ENCODE measurements at regions not wholly inside any gene's neighbourhood (a gene's known extent, or its start where the extent isn't known, plus 50 kb on each side); places are given as distances from the start of the nearest gene placed in this dataset.
"Not testable (repeated sequence)": the region's sequence is repeated elsewhere in the genome, so short reads cannot be mapped to it uniquely, and the experiment has no call there.

GRCh38 chr4:18197467-18197866 is 175.9 kb upstream of the LCORL start:
- Mint-ChIP-seq H3K27ac (no peak overlapping the region), H3K9me3 (peaks cover 0 to 6% (median 0%) of the 10 kb centered on the region in 6 donors), H3K4me1 (no peaks in the 10 kb centered on the region), H3K4me3 (no peak overlapping the region), H3K27me3 (ENCODE audit: low read depth in 3 of 3) (peaks cover 0 to 3% (median 0%) of the 10 kb centered on the region in 3 donors), H3K36me3 (no peaks in the 10 kb centered on the region)
- DNase-seq: no peak

DNA sequence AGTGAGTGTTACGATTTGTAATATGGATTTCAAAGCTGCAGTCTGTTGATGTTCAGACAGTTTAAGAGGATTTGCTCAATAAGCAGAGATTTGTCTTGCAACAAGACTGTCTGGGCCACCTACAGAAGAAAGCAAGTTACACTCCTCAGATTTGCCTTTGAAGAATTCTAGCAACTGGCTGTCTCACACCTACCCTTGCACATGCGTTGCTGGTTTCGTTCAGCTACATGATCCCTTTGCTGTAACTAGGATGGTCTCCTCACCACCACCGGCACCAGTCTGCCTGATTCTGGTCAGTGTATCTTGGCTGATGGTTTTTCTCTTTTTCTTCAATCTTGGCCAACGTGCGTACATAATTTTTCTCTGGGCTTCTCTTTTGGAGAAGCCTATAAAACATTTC is 172.7 kb upstream of the LCORL start:
- H3K4me3 Mint-ChIP-seq: no peak overlapping the region
- peaks cover 0 to 2% (median 0%) of the 10 kb centered on the region in 6 donors for H3K9me3 Mint-ChIP-seq
- H3K36me3 Mint-ChIP-seq: no peaks in the 10 kb centered on the region
- DNase-seq: no peak
- H3K27ac Mint-ChIP-seq: no peak overlapping the region
- no peaks in the 10 kb centered on the region for H3K4me1 Mint-ChIP-seq
- peaks cover 0 to 3% (median 0%) of the 10 kb centered on the region in 3 donors for H3K27me3 Mint-ChIP-seq (ENCODE audit: low read depth in 3 of 3)

- no peak overlapping the region for H3K4me3 Mint-ChIP-seq
- no peak for DNase-seq
- no peaks in the 10 kb centered on the region for H3K36me3 Mint-ChIP-seq
These were observed 171.3 kb upstream of the LCORL start for GRCh38 chr4:18192901-18193300.

GRCh38 chr4:18185491-18185890 is 163.9 kb upstream of the LCORL start:
- DNase-seq: no peak
- H3K9me3 Mint-ChIP-seq: peaks cover 0 to under 1% (median 0%) of the 10 kb centered on the region in 6 donors
- H3K36me3 Mint-ChIP-seq: no peaks in the 10 kb centered on the region
- no peak overlapping the region for H3K4me3 Mint-ChIP-seq
- H3K27me3 Mint-ChIP-seq (ENCODE audit: low read depth in 3 of 3): peaks cover 0 to 3% (median 2%) of the 10 kb centered on the region in 3 donors
- no peak overlapping the region for H3K27ac Mint-ChIP-seq
- H3K4me1 Mint-ChIP-seq: no peaks in the 10 kb centered on the region

More at GRCh38 chr4:18192901-18193300, 171.3 kb upstream of the LCORL start:
- peaks cover 0 to 2% (median 0%) of the 10 kb centered on the region in 6 donors for H3K9me3 Mint-ChIP-seq
- peaks cover 0 to 5% (median 0%) of the 10 kb centered on the region in 3 donors for H3K27me3 Mint-ChIP-seq (ENCODE audit: low read depth in 3 of 3)
- no peaks in the 10 kb centered on the region for H3K4me1 Mint-ChIP-seq
- no peak overlapping the region for H3K27ac Mint-ChIP-seq

DNA sequence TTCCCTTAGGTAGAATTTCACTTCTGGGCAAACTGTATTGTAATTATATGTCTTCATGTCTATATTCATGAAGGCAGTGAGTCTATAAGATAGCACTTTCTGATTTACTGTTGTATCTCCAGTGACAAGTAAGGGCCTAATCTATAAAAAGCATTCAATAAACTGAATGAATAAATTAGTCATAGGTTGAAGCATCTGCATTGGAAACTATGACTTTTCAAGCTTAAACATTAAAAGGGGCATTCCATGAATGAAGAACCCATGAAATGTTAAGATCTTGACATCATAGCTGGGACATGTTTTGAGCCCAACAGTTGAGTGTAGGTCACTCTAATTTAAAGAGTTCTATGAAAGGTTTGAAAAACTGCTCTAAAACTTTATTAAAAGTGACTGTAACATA is 159.3 kb upstream of the LCORL start:
- Mint-ChIP-seq H3K4me3 (no peak overlapping the region), H3K4me1 (no peaks in the 10 kb centered on the region), H3K9me3 (peaks cover 0 to 1% (median 0%) of the 10 kb centered on the region in 6 donors), H3K27me3 (ENCODE audit: low read depth in 3 of 3) (peaks cover 0 to 1% (median 0%) of the 10 kb centered on the region in 3 donors), H3K27ac (no peak overlapping the region), H3K36me3 (no peaks in the 10 kb centered on the region)
- DNase-seq: no peak

GRCh38 chr4:18180122-18180521 is 158.6 kb upstream of the LCORL start:
- no peaks in the 10 kb centered on the region for H3K4me1 Mint-ChIP-seq
- peaks cover 0 to 1% (median 0%) of the 10 kb centered on the region in 6 donors for H3K9me3 Mint-ChIP-seq
- H3K36me3 Mint-ChIP-seq: no peaks in the 10 kb centered on the region
- H3K27ac Mint-ChIP-seq: no peak overlapping the region
- H3K27me3 Mint-ChIP-seq (ENCODE audit: low read depth in 3 of 3): peaks cover 0 to 1% (median 0%) of the 10 kb centered on the region in 3 donors
- no peak for DNase-seq
- H3K4me3 Mint-ChIP-seq: no peak overlapping the region

GRCh38 chr4:18171896-18172295 is 150.3 kb upstream of the LCORL start:
- Mint-ChIP-seq H3K27me3 (ENCODE audit: low read depth in 3 of 3) (peaks cover 0 to 6% (median 1%) of the 10 kb centered on the region in 3 donors), H3K4me3 (no peak overlapping the region), H3K4me1 (no peaks in the 10 kb centered on the region), H3K36me3 (no peaks in the 10 kb centered on the region), H3K27ac (no peak overlapping the region), H3K9me3 (peaks cover 0 to 5% (median 2%) of the 10 kb centered on the region in 6 donors)
- DNase-seq: no peak

- no peak overlapping the region for H3K27ac Mint-ChIP-seq
- DNase-seq: no peak
- H3K4me3 Mint-ChIP-seq: no peak overlapping the region
- H3K4me1 Mint-ChIP-seq: no peaks in the 10 kb centered on the region
- H3K36me3 Mint-ChIP-seq: no peaks in the 10 kb centered on the region
- H3K9me3 Mint-ChIP-seq: peaks cover 0 to 2% (median 0%) of the 10 kb centered on the region in 6 donors
- peaks cover 1 to 6% (median 3%) of the 10 kb centered on the region in 3 donors for H3K27me3 Mint-ChIP-seq (ENCODE audit: low read depth in 3 of 3)
These were observed 146.3 kb upstream of the LCORL start for GRCh38 chr4:18167831-18168230.

GRCh38 chr4:18166925-18167324 is 145.4 kb upstream of the LCORL start:
- H3K9me3 Mint-ChIP-seq: peaks cover 0 to 3% (median under 1%) of the 10 kb centered on the region in 6 donors
- no peak for DNase-seq
- H3K4me1 Mint-ChIP-seq: no peaks in the 10 kb centered on the region
- H3K36me3 Mint-ChIP-seq: no peaks in the 10 kb centered on the region
- no peak overlapping the region for H3K4me3 Mint-ChIP-seq
- H3K27me3 Mint-ChIP-seq (ENCODE audit: low read depth in 3 of 3): peaks cover 1 to 6% (median 4%) of the 10 kb centered on the region in 3 donors
- H3K27ac Mint-ChIP-seq: no peak overlapping the region

DNA sequence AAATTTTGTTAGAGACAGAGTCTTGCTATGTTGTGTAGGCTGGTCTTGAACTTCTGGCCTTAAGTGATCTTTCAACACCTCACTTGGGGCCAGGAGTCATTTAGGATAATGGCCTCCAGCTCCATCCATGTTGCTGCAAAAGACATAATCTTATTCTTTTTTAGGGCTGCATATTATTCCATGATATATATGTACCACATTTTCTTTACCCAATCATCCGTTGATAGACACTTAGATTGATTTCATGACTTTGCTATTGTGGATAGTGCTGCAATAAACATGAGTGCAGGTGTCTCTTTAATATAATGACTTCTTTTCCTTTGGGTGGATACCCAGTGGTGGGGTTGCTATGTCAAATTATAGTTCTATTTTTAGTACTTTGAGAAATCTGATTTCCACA is 140.9 kb upstream of the LCORL start:
- H3K27me3 Mint-ChIP-seq (ENCODE audit: low read depth in 3 of 3): peaks cover 0 to 4% (median 1%) of the 10 kb centered on the region in 3 donors
- no peak for DNase-seq
- no peak overlapping the region for H3K4me3 Mint-ChIP-seq
- H3K4me1 Mint-ChIP-seq: no peaks in the 10 kb centered on the region
- peaks cover 0 to 10% (median 3%) of the 10 kb centered on the region in 6 donors for H3K9me3 Mint-ChIP-seq
- no peak overlapping the region for H3K27ac Mint-ChIP-seq
- no peaks in the 10 kb centered on the region for H3K36me3 Mint-ChIP-seq

DNA sequence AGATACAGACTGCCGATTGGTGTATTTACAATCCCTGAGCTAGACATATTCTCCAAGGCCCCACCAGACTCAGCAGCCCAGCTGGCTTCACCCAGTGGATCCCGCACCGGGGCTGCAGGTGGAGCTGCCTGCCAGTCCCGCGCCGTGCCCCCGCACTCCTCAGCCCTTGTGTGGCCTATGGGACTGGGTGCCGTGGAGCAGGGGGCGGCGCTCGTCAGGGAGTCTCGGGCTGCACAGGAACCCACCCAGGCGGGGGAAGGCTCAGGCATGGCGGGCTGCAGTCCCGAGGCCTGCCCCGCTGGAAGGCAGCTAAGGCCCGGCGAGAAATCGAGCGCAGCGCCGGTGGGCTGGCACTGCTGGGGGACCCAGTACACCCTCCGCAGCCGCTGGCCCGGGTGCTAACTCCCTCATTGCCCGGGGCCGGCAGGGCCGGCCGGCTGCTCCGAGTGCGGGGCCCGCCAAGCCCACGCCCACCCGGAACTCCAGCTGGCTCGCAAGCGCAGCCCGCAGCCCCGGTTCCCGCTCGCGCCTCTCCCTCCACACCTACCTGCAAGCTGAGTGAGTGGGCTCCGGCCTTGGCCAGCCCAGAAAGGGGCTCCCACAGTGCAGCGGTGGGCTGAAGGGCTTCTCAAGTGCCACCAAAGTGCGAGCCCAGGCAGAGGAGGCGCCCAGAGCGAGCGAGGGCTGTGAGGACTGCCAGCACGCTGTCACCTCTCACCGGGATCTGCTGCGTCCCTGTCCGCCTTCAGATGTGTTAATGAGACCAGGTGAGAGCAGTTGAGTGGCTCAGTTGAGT is 137.8 kb upstream of the LCORL start:
- H3K4me3 Mint-ChIP-seq: not testable (repeated sequence)

GRCh38 chr4:18155067-18156041 is 133.8 kb upstream of the LCORL start:
- no peaks in the 10 kb centered on the region for H3K4me1 Mint-ChIP-seq
- peaks cover 0 to 4% (median 2%) of the 10 kb centered on the region in 3 donors for H3K27me3 Mint-ChIP-seq (ENCODE audit: low read depth in 3 of 3)
- H3K36me3 Mint-ChIP-seq: no peaks in the 10 kb centered on the region
- H3K9me3 Mint-ChIP-seq: peaks cover 0 to 15% (median 1%) of the 10 kb centered on the region in 6 donors
- no peak overlapping the region for H3K4me3 Mint-ChIP-seq
- H3K27ac Mint-ChIP-seq: no peak overlapping the region
- DNase-seq: no peak

More for the DNA sequence above, 137.8 kb upstream of the LCORL start:
- not testable (repeated sequence) for H3K4me1 Mint-ChIP-seq; H3K27ac Mint-ChIP-seq; H3K36me3 Mint-ChIP-seq; H3K9me3 Mint-ChIP-seq; DNase-seq; H3K27me3 Mint-ChIP-seq (ENCODE audit: low read depth in 3 of 3)

GRCh38 chr4:18138076-18138665 is 116.6 kb upstream of the LCORL start:
- Mint-ChIP-seq H3K27me3 (ENCODE audit: low read depth in 3 of 3) (peaks cover 0 to 4% (median 0%) of the 10 kb centered on the region in 3 donors), H3K4me1 (no peaks in the 10 kb centered on the region), H3K9me3 (peaks cover 0 to 9% (median 3%) of the 10 kb centered on the region in 6 donors), H3K36me3 (no peaks in the 10 kb centered on the region), H3K27ac (no peak overlapping the region), H3K4me3 (no peak overlapping the region)
- DNase-seq: no peak

Measured in immature natural killer cell (primary cell).